Endothelial cell of hepatic sinusoid (primary cell): ENCODE measurements at regions not wholly inside any gene's neighbourhood (a gene's known extent, or its start where the extent isn't known, plus 50 kb on each side); places are given as distances from the start of the nearest gene placed in this dataset.

Source experiments
- in situ Hi-C: cut with HindIII; loops from 2 replicates; pipeline ENCODE4 v1.10.0; 2017; ENCODE audit warnings: low sequenced_read_pairs

- in situ Hi-C loops = no loop called here
Measured at GRCh38 chr7:17593819-17594419, 295.5 kb downstream of the AHR start.

DNA sequence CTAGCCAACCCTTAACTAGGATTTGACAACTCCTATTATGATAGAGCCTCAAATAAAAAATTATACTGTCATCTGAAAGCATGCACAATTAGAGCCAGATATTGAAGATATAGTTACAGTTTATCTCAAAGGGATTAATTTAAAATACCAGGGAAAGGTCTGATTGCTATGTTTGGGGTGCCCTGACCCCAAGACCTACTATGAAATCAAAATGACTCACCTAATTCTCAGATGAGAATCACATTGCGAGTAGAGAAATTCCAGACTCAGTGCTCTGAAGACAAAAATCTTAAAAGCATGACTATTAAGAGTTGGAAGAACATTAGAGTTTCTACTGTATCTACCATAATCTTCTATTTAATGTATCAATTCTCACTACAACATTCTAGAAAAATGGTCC, 297.1 kb downstream of the AHR start:
- in situ Hi-C loops = no loop called here

GRCh38 chr7:17598305-17598704, 299.9 kb downstream of the AHR start:
- in situ Hi-C loops = no loop called here

- in situ Hi-C loops = no loop called here
Measured at GRCh38 chr7:17598846-17599245, 300.4 kb downstream of the AHR start.

DNA sequence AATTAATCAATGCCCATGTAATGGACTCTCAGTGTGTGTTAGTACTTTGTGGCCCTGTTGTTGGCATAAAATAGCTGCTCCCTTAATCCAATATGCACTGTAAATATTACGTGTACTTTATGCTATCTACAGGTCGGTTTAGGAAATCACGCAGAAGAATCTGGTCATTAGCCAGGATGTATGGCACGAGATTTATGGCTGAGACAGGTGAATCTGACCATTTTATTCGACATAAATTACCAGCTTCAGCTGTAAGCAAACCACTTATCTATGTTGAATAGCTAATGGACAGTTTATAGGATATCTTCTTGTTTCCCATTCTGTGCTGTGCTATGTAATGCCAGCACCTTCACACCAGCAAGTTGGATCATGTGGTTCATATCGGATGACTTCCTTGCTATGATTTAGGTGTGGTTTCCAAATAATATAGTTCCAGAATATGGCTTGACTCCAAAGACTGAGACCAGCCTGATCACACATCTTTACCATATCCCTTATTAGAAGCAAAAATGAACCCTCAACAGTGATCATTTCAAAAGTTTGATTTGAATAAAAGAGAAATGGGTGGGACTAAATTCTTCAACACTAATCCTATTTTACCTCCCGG, 301.4 kb downstream of the AHR start:
- in situ Hi-C loops = no loop called here

DNA sequence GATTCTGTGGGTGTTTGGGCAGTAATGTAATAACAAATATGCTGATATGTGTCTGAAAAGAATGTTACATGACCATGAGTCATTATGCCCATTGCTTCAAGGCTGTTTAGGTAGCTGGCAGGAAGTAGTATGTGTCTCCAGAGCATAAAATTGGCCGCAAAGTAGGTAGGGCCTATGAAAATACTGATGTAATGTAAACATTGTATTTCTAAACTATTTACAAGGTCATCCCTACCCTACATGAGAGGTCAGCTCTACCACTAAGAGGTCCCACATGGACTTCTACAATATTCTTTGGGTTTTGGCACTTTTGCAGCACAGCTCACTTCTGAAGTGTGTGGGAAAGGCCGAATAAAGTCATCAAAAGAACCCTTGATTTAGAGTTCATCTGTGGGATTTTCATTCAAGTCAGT, 301.9 kb downstream of the AHR start:
- in situ Hi-C loops = no loop called here

- in situ Hi-C loops = no loop called here
Measured at GRCh38 chr7:17601921-17602320, 303.5 kb downstream of the AHR start.

DNA sequence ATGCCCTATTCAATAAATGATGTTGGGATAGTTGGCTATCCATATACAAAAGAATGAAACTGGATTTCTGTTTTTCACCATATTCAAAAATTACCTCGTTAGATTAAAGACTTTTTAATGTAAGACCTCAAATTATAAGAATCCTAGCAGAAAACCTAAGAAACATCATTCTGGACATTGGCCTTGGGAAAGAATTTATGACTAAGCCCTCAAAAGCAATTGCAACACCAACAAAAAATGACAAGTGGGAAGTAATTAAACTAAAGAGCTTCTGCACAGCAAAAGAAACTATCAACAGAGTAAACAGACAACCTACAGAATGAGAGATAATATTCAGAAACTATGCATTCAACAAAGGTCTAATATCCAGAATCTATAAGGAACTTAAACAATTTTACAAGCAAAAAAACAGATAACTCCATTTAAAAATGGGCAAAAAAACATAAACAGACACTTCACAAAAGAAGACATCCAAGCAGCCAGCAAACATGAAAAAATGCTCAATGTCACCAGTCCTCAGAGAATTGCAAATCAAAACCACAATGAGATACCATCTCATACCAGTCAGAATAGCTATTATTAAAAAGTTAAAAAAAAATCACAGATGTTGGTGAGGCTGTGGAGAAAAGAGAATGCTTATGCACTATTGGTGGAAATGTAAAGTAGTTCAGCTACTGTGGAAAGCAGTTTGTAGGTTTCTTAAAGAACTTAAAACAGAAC, 309.8 kb downstream of the AHR start:
- in situ Hi-C loops = no loop called here

GRCh38 chr7:17611611-17612010, 313.2 kb downstream of the AHR start:
- in situ Hi-C loops = no loop called here

DNA sequence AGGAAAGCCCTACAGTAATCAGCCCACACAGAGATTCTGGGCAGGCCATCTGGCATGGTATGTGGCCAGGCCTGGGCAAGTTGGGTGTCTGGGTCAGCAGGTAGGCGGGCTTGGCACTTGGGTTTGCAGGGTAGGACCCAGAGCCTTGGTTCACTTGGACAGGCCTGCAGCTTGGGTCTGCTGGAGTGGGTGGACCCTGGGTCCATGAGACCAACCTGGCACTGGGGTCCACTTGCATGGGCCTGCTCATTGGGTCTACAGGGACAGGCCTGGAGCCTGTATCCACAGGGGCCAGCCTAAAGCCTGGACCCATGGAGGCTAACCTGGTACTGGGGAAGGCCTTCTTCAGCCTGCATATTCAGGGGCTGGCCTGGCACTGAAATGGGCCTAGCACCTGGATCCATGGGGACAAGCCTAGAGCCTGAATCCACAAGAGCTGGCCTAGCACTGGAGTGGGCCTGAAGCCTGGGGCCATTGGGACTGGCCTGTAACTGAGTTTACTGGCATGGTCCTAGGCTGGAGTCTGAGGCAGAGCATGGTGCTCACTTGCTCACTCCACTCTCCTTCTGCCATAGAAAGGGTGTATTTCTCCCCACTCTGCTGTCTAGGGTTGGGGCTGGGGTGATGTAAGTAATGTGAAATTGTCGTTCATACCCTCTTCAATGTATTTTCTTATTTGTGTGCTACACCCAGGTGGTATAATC, 315.0 kb downstream of the AHR start:
- in situ Hi-C loops = no loop called here

- in situ Hi-C loops = no loop called here
Measured at GRCh38 chr7:17617380-17617779, 318.9 kb downstream of the AHR start.

GRCh38 chr7:17617857-17618651, 319.6 kb downstream of the AHR start:
- in situ Hi-C loops = no loop called here

DNA sequence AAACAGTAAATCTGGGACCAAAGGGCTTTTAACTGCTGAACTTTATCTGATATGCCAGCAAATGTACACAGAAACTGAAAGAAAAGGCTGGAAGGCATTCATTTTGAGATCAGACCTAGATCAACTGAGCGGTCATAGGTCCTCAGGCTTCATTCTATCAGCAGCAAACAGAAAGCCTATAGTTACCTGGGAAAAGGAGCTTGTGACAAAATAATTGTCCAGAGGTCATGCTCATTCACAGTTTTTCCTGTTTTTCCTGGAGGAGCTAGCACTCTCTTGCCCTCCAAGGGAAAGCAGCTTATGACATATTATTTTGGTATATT, 320.2 kb downstream of the AHR start:
- in situ Hi-C loops = no loop called here

DNA sequence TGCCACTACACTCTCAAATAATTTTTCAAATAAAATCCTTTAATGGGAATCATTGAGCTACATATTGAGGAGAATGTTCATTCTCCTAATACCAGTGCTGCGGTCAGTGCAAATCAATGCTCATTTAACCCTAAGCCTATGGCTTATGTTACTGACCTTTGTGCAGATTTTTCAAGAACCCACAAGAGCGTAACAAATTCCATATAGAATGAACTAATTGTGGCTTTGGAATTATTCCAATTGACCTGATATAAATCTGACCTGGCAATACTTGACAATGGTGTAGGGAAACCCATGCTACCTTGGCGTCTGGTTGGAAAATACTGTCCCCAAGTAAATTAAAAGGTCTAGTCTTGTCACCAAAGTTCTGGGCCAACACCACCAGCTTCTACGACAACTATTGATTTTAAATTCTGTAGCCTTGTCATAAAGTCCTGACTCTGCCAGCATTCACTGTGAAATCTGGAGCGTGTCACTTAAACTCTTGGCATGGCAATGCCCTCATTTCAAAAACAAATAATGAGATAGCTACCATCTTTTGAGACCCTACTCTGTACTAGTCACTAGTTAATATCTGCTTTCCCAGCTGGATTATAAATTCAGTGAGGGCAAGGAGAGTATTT, 320.9 kb downstream of the AHR start:
- in situ Hi-C loops = no loop called here

- in situ Hi-C loops = no loop called here
Measured at GRCh38 chr7:17620566-17620965, 319.7 kb downstream of the SNX13 start.

DNA sequence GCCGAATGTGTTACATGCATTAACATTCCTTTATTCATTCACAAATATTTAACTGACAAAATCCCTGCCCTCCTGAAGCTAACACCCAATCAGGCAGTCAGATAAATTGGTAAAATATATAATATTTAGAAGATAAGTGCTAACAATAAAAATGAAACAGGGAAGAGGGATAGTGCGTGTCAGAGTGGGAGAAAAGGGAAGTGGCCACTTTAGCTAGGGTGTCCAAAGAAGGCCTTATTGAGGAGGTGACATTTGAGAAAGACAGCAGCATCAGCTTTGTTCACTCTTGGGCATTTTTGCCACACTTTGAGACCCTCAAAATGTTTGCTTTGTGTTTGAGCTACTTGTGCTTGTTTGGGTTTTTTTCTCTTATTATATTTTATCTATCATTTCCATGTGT, 317.8 kb downstream of the SNX13 start:
- in situ Hi-C loops = no loop called here

DNA sequence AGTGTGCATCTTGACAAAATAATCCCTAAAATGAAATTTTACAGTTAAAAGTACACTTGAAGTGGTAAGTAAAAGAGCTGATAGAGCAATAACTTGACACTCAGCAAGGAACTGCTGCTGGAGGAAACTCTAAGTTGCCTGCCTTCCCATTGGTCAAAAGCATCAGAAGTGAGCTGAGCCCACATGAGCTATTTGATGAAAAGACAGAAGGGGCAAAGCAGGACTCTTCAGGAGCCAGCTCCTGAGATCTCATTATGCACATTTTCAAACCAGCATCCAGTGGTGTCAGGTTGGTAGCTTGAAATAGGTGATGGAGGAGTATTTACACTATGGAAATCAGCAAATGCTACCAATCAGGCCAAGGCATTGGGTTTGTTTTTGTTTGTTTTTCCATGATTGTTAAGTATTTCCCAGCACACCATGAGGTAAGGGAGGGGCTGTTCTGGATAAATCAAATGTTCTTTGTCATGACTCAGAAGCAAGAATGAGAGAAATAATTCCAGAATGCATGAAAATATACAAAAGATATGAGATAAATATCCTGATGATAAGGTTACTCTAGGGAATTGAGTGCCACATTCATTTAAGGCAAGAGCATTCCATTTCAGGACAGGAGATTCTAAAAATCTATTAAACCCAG, 316.6 kb downstream of the SNX13 start:
- in situ Hi-C loops = no loop called here

DNA sequence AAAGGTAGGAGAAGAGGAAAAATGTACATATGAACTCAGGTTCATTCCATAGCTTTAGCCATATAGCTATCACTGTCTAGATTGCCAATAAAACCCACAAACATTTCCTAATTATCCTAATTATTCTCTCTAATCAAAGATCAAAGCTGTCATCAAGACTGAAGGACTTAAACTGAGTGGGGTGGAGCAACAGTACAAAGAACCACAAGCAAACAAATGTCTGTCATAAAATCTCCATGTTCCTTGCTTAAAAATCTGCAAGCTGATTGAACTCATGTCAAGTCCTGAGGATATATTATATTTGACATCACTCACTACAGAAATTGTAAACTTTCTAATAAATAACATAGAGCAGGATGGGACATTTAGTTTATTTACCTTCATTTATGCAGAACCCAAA, 315.9 kb downstream of the SNX13 start:
- in situ Hi-C loops = no loop called here

DNA sequence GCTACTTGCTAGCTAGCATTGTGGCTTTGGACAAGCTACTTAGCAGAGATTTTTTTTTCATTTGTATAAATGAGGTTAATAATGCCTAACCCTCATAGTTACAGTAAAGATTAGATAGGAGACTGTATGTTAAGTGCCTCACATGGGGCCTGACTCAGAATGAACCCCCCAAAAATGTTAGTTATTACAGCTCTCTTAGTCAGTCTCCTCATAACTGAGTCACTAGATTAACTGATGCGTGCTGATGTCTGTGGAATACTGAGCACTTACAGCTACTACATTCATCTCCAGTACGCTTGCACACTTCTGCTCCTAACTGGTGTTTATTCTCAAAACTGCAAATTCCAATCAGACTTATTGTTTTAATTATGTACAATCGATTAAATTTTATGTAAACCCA, 315.3 kb downstream of the SNX13 start:
- in situ Hi-C loops = no loop called here

DNA sequence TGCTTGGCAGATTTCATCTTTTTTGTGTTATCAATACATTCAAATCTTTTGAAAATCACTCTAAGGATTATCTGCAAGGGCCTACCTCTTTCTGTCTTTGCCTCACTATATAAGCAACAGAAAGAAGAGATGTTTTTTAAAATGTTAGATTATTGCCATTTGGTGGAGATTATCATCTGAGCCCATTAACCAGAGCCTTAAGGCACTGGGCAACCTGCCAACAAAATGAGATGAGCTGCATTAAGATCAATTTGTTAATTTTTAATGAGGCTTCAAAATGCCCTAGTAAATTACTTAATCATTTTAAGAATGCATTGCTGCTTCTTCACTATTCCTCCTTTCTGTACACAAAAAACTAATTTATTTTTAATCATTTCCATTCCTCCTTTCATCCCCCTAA, 314.1 kb downstream of the SNX13 start:
- in situ Hi-C loops = no loop called here
